GM21423 (cell line): ENCODE measurements at regions not wholly inside any gene's neighbourhood (a gene's known extent, or its start where the extent isn't known, plus 50 kb on each side); places are given as distances from the start of the nearest gene placed in this dataset.

Source experiments
- ATAC-seq: cut with Tn5 transposase; IDR thresholded peaks from one replicate; pipeline ENCODE4 v1.9.1; 2021; ENCODE audit warnings: mild to moderate bottlenecking, moderate library complexity; ENCODE audit not compliant: unreplicated experiment

- ATAC-seq = no peak
Measured at GRCh38 chr2:59936048-59936447, 617.4 kb downstream of the BCL11A start.

DNA sequence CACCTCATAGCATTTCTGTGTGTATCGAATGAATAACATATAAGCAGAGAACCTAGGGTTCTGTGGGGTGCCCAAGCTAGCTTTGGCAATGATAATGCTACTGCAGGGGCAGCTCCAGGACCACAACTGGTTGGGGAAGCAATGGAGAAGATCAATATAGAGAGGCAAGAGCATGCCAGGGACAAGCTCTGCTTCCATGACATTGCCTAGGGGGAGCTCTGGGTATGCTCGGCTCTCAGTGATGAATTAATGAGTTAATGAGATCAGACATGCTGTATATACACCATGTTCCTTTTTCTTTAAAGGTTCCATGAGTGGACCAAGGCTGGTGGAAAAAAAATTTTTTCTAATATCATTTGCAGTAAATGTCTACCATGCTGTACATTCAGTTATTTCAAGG lies 618.4 kb downstream of the BCL11A start:
- ATAC-seq = no peak

DNA sequence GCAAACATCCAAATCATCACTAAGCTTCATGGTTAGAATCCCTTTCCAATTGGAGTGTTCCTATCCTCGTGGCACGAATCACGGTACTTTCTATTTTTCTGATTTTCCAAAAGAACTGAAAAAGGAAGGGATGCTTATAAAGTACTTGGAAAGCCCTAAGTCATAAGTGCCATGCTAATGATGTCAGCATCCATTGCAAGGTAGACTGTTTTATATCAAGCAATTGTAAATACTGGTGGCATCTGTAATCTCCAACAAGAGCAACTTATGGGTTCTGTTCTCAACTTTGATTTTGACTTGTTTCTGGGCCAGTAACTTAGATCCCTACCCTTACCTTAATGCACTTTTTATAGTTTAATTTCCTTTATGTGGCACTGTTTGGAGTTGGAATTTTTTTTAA lies 619.5 kb downstream of the BCL11A start:
- no peak for ATAC-seq

DNA sequence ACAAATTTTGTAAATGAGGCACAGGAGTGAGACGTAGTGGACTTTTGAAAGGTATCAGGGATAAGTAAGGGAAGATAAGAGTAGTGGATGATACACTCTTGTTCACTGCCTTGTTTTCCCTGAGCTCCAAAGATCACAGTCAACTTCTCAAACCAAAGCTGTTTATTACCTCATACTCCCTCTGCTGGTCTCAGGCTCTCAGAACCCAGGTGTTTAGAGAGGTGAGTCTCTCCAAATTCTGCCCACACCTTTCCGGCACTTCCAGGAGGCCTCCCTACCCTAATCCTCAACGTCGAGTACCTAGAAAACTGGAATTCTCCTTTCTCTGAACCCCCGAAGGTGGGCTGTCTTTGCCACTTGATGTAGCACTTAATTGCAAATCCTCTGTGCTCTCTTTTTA lies 621.1 kb downstream of the BCL11A start:
- ATAC-seq = no peak

DNA sequence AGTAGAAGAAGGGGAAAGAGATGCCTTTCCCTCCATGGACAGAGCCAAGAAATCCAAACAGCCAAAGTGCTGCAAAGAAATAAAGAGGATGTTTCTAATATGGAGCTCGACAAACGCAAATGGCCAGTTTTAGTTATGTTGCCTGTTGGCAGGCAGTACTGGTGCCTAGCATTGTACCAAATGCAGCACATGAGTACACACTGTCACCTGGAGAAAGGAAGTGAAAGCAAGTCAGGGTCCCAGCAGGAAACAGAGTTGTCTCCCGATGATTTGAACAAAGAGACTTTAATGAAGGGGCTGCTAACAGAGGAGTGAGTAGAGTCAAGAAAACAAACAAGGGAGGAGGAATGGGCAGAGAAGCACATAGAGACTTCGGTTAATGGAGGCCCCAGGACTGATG lies 623.0 kb downstream of the BCL11A start:
- no peak for ATAC-seq

DNA sequence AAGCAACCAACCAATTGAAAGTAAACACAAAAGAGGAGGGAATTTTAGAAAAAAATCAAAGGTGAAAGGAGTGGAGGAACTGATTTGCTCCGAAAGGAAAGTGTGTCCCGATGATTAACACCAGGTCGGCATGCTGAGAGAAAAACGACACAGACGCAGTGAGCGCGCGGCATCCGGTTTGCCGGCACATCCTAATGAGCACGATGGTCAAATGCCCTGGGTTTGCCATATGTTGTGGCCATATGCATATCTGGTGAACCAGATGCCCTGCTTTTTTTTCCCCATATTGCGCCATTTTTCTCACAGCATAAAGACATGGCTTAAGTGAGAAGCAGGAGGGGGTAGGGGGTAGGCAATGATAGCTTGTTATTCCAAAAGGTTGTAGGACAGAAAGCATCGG lies 626.7 kb downstream of the BCL11A start:
- no peak for ATAC-seq

DNA sequence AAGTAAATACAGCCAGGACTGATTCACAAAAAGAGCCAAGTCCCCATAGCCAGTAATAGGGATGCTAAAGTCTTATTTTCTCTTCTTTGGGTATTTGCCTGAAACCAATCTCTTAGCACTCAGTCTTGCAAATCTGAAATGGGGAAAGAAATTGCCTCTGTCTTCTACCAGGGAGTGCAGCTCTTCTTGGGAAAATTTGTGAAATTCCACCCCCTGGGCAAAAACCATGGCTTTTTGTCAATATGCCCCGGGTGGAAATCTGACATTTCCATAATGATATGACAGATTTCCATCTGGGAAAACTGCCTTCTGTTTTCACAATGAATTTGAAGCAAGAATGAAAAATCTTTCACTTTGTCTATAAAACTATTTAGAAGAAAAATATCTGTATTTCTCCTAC lies 628.1 kb downstream of the BCL11A start:
- no peak for ATAC-seq

DNA sequence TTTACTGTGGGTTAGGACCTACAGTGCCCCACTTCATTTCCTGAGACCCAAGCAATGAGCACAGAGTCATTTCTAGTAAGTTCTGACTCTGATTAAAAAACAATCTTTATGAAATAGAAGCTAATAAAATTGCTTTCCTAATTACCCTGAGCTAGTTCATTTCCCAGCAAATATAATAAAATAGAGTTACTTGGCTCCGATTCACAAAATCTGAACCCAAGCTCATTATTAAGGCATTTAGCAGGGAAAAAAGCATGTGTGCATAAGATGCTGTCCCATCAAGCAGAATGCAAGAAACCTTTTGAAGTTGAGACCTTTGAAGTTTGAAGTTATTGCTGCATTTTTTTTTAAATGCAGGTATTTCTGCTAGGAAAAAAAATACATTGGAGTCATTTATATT lies 629.1 kb downstream of the BCL11A start:
- ATAC-seq = no peak

DNA sequence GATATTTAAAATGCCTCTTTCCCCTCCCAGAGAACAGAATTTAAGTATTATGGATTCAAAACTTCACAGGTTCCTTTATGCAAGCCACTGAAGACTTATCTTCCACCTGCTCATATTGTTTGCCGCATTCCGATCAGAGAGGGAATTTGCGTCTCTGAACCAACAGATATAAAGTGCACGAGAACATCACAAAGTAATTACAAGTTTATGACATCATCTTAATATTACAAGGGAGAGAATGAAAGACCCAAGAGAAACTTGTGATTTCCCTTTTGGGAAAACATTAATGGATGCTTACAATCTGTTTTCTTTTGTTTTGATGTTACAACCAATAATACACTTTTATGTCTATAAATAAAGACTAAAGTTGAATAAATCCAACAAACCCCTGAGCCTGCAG lies 631.0 kb downstream of the BCL11A start:
- ATAC-seq = no peak

DNA sequence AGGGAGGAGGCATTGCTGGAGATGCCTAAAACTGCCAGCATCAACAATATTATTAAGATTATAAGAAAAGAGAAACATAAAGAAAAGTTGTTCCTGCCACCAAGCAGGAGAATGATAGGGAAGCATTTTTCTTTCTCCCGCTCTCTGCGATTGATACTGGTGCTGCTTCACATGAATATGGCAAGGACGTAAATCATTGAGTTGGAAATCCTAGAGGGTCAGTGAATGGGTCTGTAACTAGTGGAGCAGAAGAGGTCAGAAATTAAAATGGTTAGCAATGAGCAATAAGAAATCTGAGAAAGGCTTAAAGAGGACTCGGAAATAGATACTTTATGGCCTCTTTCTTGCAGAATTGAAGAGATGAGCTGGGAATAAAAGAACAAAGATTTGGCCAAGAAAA lies 631.7 kb downstream of the BCL11A start:
- ATAC-seq = no peak

GRCh38 chr2:59920961-59921360 lies 632.5 kb downstream of the BCL11A start:
- ATAC-seq = no peak

- ATAC-seq = no peak
Measured at GRCh38 chr2:59920307-59920706, 633.1 kb downstream of the BCL11A start.

DNA sequence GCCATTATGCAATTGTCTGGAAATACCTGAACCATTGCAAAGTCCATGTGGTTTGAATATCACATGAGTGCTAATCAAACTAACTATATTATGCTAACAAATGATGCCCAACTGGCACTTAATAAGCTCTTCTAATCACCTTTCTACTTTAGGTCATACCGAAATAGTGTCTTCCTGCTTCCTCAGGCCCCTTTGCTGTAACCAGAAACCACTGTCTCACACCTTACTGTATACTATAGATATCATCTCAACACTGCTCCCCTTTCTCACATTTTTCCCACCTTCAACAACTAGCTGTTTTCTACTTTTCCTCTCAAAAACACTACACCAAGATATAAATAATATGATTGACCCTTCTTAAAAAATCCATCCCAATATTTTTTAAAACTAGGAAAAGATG lies 633.9 kb downstream of the BCL11A start:
- ATAC-seq = no peak

DNA sequence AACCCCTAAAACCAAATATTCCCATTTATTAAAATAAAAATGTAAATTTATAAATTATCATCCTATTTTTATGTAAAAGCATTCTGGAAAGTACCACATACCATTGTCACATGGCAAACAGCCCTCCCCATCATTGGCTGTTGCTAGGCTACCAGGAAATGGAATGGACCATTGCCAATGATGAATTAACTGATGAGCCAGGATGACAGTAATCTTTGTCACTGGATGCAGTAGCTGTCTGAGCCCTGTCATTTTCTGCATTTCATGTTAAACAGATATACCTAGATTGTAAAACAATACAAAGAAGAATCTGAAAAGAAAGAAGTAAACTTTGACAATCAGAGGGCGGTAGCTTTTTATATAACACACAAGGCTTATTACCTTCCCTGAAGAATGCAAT lies 641.4 kb downstream of the BCL11A start:
- no peak for ATAC-seq

GRCh38 chr2:59910166-59910565 lies 643.3 kb downstream of the BCL11A start:
- ATAC-seq = no peak

GRCh38 chr2:59909147-59909546 lies 644.3 kb downstream of the BCL11A start:
- no peak for ATAC-seq

DNA sequence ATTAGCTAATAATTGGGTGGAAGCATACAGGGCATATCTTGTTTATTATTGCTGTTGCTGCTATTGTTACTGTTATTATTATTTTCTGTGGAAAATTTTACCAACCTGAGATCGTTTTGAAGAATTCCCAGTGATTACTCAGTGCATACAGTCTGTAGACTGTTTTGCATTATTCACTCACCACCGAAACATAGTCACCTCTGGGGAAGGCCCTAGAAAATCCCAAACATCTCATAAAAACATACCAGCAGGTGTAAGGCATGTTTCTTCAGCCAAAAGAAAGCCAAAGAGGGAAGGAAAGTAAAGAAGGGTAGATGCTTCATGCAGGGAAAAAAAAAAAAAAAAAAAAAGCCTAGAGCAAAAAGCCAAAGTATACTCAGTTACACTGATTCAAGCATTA lies 647.7 kb downstream of the BCL11A start:
- ATAC-seq = no peak

DNA sequence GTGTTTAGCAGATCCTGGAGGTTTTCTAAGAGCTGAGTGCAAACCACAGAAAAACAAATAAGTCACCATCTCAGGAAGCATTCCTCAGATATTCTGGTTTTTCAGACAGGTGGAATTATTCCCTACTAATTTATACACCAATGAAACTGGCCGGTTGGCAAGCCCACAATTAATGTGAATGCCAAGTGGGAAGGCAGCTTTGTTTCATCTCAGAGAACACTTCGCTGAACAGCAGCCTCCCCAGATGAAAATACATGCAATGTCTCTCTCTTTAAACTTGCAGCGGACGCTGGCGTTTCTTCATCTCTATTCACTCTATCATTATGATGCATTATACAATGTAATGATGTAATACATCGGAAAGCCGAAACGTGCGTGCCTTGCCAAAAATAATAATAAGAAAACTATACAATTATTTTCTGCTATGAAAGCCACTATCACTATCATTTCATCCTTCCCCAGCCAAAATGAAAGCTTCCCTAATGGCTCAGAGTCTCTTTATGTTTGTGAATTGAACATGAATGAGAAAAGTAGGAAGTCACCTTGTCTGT lies 649.4 kb downstream of the BCL11A start:
- no peak for ATAC-seq

- ATAC-seq = no peak
Measured at GRCh38 chr2:59900728-59901452, 652.6 kb downstream of the BCL11A start.

DNA sequence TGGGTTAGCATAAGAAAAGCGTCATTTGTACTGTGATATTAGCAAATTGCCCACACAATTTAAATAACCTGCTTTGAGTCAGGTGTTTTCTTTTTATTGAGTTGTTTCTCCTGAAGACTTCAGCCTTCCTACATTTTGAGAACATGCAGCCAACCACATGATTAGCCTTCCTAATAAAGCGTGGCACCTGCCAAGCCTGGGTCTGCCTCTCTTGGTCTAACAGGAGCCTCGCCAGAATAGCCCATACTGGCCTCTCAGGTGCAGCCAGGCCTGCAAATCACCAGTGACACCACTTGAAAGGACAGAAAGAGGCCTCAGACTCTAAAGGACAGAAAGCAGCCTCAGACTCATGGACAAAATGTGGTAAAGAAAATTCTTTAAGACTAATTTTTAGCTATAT lies 653.8 kb downstream of the BCL11A start:
- ATAC-seq = no peak

- no peak for ATAC-seq
Measured at GRCh38 chr2:59896499-59897245, 656.8 kb downstream of the BCL11A start.

DNA sequence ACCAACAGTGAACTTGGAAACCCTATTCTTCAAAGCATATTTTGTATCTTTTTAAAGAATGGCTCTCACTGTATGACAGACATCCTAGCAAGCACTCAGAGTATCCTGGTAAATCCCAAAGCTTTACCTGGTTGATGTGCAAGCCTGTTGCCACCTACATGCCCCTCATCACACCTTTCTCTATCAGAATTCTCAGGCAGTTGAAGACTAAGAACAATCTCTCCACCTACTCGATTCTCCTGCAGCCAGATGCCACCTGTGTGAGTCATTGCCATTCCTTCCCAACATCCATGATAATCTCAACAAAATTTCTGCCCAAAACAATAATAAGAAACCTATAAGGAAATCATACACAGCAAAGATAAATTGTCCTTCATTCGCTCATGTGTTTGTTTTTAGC lies 659.8 kb downstream of the BCL11A start:
- no peak for ATAC-seq
